Spleen (tissue), 3 donors: ENCODE measurements at regions not wholly inside any gene's neighbourhood (a gene's known extent, or its start where the extent isn't known, plus 50 kb on each side); places are given as distances from the start of the nearest gene placed in this dataset.

Experiments used
- POLR2A ChIP-seq, 3 donors: fragments of 450-650 bp; IDR thresholded peaks; one replicate each; pipeline ENCODE4 v1.5.1; 2017; ENCODE audit warnings: antibody characterized with exemption in 3 of 3, mild to moderate bottlenecking in 1 of 3
- POLR2AphosphoS5 ChIP-seq, 3 donors: sonication (generic); formaldehyde crosslinking; IDR thresholded peaks; one replicate each; pipeline ENCODE4 v1.5.1; 2017; ENCODE audit warnings: antibody characterized with exemption in 3 of 3

DNA sequence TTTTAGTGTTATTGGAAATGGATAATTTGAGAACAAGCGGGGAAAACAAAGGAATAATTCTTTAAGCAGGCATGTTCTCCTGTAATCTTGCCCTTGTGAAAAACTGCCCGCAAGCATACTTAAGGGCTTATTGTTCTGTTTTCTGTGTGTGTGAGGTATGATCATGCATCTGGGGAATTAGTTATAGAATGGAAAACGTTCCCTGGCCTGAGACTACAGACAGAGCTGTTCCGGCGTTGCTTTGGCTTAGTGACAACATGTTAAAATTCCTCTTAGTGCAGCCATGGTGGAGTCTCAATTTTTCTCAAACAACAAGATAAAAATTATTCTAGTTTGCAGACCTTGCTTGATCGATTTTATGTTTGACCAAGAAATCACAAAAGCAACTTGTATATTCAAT lies 560.2 kb upstream of the SPRY2 start:
- no peak for TF ChIP-seq POLR2AphosphoS5 (IDR thresholded peaks at IDR 0.05)
- no peak for TF ChIP-seq POLR2A (IDR thresholded peaks at IDR 0.05)
